ENCODE measurements at regions not wholly inside any gene's neighbourhood (a gene's known extent, or its start where the extent isn't known, plus 50 kb on each side); places are given as distances from the start of the nearest gene placed in this dataset.
"Not testable (repeated sequence)": the region's sequence is repeated elsewhere in the genome, so short reads cannot be mapped to it uniquely, and the experiment has no call there.

DNA sequence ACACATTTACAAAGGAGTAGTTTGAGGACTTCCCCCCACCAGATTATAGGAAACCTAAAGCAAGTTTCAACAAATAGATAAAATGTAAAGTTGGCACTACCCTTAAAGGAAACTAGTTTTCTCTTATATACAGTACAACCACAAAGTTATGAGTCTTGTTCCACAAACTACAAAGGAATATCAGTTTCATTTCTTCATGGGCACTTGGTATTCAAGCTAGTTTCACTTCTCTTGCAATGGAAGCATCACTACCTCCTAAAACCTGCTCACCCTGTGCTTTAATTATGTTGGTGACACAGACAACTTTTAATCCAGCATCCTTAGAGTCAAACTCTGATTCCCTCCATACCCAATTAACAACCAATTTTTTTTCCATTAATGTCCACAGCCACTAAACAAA, 707.0 kb downstream of the ROBO2 start:
- Histone ChIP-seq H3K9ac (ENCODE audit: insufficient read depth, low read length, poor library complexity, severe bottlenecking) (no peak overlapping the region), H3K36me3 (replicated peaks in 1 of 2; ENCODE audit: control insufficient read depth in 1 of 2, insufficient read depth in 2 of 2, low read length in 2 of 2) (no peaks in the 10 kb centered on the region), H3K9me3 (replicated peaks in 1 of 2; ENCODE audit: control insufficient read depth in 1 of 2, insufficient read depth in 1 of 2, low read length in 2 of 2) (no peaks in the 10 kb centered on the region), H3K4me1 (ENCODE audit: control insufficient read depth in 1 of 2, insufficient read depth in 2 of 2, low read length in 2 of 2) (no peaks in the 10 kb centered on the region), H3K4me2 (replicated peaks; ENCODE audit: extremely low read depth, low read length, poor library complexity, severe bottlenecking) (no peak overlapping the region), H3K27me3 (ENCODE audit: control insufficient read depth in 2 of 2, insufficient read depth in 2 of 2, low read length in 2 of 2) (no peaks in the 10 kb centered on the region), H4K20me1 (ENCODE audit: insufficient read depth, low read length) (no peaks in the 10 kb centered on the region), H2AFZ (ENCODE audit: insufficient read depth, low read depth, low read length, poor library complexity, severe bottlenecking) (no peak overlapping the region), H3K79me2 (ENCODE audit: insufficient read depth, low read length) (no peaks in the 10 kb centered on the region), H3K4me3 (replicated peaks in 1 of 3; ENCODE audit: low read depth in 2 of 3, low read length in 3 of 3) (no peak overlapping the region), H3K27ac (ENCODE audit: low read depth in 1 of 2, low read length in 2 of 2) (no peak overlapping the region)
- no peaks in the 10 kb centered on the region for H3K27me3 Mint-ChIP-seq (ENCODE audit: low read depth in 3 of 3)
- TF ChIP-seq, protein P1, sequence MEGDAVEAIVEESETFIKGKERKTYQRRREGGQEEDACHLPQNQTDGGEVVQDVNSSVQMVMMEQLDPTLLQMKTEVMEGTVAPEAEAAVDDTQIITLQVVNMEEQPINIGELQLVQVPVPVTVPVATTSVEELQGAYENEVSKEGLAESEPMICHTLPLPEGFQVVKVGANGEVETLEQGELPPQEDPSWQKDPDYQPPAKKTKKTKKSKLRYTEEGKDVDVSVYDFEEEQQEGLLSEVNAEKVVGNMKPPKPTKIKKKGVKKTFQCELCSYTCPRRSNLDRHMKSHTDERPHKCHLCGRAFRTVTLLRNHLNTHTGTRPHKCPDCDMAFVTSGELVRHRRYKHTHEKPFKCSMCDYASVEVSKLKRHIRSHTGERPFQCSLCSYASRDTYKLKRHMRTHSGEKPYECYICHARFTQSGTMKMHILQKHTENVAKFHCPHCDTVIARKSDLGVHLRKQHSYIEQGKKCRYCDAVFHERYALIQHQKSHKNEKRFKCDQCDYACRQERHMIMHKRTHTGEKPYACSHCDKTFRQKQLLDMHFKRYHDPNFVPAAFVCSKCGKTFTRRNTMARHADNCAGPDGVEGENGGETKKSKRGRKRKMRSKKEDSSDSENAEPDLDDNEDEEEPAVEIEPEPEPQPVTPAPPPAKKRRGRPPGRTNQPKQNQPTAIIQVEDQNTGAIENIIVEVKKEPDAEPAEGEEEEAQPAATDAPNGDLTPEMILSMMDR (IDR thresholded peaks at IDR 0.05) = no peak
- no peaks in the 10 kb centered on the region for H3K9me3 Mint-ChIP-seq
- no peak overlapping the region for H3K4me3 Mint-ChIP-seq
- DNase-seq = no peak
- no peak overlapping the region for H3K27ac Mint-ChIP-seq
- no peaks in the 10 kb centered on the region for H3K36me3 Mint-ChIP-seq
- no peaks in the 10 kb centered on the region for H3K4me1 Mint-ChIP-seq
- intact Hi-C loops (cut with micrococcal nuclease) = no loop called here

DNA sequence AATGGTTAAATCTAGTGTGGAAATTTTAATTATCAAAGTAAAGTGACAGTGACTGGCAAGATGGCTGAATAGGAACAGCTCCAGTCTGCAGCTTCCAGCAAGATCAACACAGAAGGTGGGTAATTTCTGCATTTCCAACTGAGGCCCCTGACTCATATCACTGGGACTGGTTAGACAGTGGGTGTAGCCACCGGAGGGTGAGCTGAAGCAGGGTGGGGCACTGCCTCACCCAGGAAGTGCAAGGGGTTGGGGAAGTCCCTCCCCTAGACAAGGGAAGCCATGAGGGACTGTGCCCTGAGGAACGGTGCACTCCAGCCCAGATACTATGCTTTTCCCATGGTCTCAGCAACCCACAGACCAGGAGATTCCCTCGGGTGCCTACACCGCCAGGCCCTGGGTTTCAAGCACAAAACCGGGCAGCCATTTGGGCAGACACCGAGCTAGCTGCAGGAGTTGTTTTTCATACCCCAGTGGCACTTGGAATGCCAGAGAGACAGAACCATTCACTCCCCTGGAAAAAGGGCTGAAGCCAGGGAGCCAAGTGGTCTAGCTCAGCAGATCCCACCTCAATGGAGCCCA, 716.6 kb downstream of the ROBO2 start:
- H4K20me1 ChIP-seq (ENCODE audit: insufficient read depth, low read length); H3K9me3 ChIP-seq (replicated peaks in 1 of 2; ENCODE audit: control insufficient read depth in 1 of 2, insufficient read depth in 1 of 2, low read length in 2 of 2); H3K27ac Mint-ChIP-seq; H3K4me1 ChIP-seq (ENCODE audit: control insufficient read depth in 1 of 2, insufficient read depth in 2 of 2, low read length in 2 of 2); H3K27me3 Mint-ChIP-seq (ENCODE audit: low read depth in 3 of 3); H3K36me3 ChIP-seq (replicated peaks in 1 of 2; ENCODE audit: control insufficient read depth in 1 of 2, insufficient read depth in 2 of 2, low read length in 2 of 2); H3K4me3 Mint-ChIP-seq; H3K4me3 ChIP-seq (replicated peaks in 1 of 3; ENCODE audit: low read depth in 2 of 3, low read length in 3 of 3); H3K27me3 ChIP-seq (ENCODE audit: control insufficient read depth in 2 of 2, insufficient read depth in 2 of 2, low read length in 2 of 2); DNase-seq; H3K9ac ChIP-seq (ENCODE audit: insufficient read depth, low read length, poor library complexity, severe bottlenecking); H2AFZ ChIP-seq (ENCODE audit: insufficient read depth, low read depth, low read length, poor library complexity, severe bottlenecking); H3K79me2 ChIP-seq (ENCODE audit: insufficient read depth, low read length); intact Hi-C loops (cut with micrococcal nuclease); H3K36me3 Mint-ChIP-seq; H3K4me2 ChIP-seq (replicated peaks; ENCODE audit: extremely low read depth, low read length, poor library complexity, severe bottlenecking); H3K4me1 Mint-ChIP-seq; H3K27ac ChIP-seq (ENCODE audit: low read depth in 1 of 2, low read length in 2 of 2): not testable (repeated sequence)
- H3K9me3 Mint-ChIP-seq = peaks cover 3 to 18% (median 10%) of the 10 kb centered on the region in 7 donors
- 90% methylated on average over 4 of the region's 6 CpGs for WGBS (ENCODE audit: insufficient coverage)

Measured in CD14-positive monocyte (primary cell).